ENCODE measurements at regions not wholly inside any gene's neighbourhood (a gene's known extent, or its start where the extent isn't known, plus 50 kb on each side); places are given as distances from the start of the nearest gene placed in this dataset.

GRCh38 chr9:32136700-32137339 is 247.6 kb upstream of the ACO1 start (continued):
- TF ChIP-seq, protein P1, sequence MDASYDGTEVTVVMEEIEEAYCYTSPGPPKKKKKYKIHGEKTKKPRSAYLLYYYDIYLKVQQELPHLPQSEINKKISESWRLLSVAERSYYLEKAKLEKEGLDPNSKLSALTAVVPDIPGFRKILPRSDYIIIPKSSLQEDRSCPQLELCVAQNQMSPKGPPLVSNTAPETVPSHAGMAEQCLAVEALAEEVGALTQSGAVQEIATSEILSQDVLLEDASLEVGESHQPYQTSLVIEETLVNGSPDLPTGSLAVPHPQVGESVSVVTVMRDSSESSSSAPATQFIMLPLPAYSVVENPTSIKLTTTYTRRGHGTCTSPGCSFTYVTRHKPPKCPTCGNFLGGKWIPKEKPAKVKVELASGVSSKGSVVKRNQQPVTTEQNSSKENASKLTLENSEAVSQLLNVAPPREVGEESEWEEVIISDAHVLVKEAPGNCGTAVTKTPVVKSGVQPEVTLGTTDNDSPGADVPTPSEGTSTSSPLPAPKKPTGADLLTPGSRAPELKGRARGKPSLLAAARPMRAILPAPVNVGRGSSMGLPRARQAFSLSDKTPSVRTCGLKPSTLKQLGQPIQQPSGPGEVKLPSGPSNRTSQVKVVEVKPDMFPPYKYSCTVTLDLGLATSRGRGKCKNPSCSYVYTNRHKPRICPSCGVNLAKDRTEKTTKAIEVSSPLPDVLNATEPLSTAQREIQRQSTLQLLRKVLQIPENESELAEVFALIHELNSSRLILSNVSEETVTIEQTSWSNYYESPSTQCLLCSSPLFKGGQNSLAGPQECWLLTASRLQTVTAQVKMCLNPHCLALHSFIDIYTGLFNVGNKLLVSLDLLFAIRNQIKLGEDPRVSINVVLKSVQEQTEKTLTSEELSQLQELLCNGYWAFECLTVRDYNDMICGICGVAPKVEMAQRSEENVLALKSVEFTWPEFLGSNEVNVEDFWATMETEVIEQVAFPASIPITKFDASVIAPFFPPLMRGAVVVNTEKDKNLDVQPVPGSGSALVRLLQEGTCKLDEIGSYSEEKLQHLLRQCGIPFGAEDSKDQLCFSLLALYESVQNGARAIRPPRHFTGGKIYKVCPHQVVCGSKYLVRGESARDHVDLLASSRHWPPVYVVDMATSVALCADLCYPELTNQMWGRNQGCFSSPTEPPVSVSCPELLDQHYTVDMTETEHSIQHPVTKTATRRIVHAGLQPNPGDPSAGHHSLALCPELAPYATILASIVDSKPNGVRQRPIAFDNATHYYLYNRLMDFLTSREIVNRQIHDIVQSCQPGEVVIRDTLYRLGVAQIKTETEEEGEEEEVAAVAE (CRISPR knock-in tag; IDR thresholded peaks at IDR 0.05; ENCODE audit: borderline replicate concordance), result 0 out of 2 replicates have a peak, but pooled peaks have one; percentile 25
- TF ChIP-seq, protein P2, sequence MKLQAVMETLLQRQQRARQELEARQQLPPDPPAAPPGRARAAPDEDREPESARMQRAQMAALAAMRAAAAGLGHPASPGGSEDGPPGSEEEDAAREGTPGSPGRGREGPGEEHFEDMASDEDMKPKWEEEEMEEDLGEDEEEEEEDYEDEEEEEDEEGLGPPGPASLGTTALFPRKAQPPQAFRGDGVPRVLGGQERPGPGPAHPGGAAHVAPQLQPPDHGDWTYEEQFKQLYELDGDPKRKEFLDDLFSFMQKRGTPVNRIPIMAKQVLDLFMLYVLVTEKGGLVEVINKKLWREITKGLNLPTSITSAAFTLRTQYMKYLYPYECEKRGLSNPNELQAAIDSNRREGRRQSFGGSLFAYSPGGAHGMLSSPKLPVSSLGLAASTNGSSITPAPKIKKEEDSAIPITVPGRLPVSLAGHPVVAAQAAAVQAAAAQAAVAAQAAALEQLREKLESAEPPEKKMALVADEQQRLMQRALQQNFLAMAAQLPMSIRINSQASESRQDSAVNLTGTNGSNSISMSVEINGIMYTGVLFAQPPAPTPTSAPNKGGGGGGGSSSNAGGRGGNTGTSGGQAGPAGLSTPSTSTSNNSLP (IDR thresholded peaks at IDR 0.05; ENCODE audit: low read depth, low read length), result peak; percentile 90
- TF ChIP-seq ZNF646 (CRISPR knock-in tag; IDR thresholded peaks at IDR 0.05) (0 out of 2 replicates have a peak, but pooled peaks have one; percentile 29), ELF3 (CRISPR knock-in tag; IDR thresholded peaks at IDR 0.05) (peak; percentile 82), CREBL2 (CRISPR knock-in tag; IDR thresholded peaks at IDR 0.05; ENCODE audit: borderline replicate concordance) (no peak), PHB2 (IDR thresholded peaks at IDR 0.05; ENCODE audit: partially characterized antibody) (no peak), SNAPC5 (CRISPR knock-in tag; IDR thresholded peaks at IDR 0.05; ENCODE audit: borderline replicate concordance) (no peak), KDM4B (CRISPR knock-in tag; IDR thresholded peaks at IDR 0.05) (peak; percentile 60; the same call in 1 of the 2 replicates), SAFB2 (CRISPR knock-in tag; IDR thresholded peaks at IDR 0.05; ENCODE audit: borderline replicate concordance, low read depth) (no peak), ZNF34 (CRISPR knock-in tag; IDR thresholded peaks at IDR 0.05; ENCODE audit: borderline replicate concordance) (no peak)
- TF ChIP-seq, protein P3, sequence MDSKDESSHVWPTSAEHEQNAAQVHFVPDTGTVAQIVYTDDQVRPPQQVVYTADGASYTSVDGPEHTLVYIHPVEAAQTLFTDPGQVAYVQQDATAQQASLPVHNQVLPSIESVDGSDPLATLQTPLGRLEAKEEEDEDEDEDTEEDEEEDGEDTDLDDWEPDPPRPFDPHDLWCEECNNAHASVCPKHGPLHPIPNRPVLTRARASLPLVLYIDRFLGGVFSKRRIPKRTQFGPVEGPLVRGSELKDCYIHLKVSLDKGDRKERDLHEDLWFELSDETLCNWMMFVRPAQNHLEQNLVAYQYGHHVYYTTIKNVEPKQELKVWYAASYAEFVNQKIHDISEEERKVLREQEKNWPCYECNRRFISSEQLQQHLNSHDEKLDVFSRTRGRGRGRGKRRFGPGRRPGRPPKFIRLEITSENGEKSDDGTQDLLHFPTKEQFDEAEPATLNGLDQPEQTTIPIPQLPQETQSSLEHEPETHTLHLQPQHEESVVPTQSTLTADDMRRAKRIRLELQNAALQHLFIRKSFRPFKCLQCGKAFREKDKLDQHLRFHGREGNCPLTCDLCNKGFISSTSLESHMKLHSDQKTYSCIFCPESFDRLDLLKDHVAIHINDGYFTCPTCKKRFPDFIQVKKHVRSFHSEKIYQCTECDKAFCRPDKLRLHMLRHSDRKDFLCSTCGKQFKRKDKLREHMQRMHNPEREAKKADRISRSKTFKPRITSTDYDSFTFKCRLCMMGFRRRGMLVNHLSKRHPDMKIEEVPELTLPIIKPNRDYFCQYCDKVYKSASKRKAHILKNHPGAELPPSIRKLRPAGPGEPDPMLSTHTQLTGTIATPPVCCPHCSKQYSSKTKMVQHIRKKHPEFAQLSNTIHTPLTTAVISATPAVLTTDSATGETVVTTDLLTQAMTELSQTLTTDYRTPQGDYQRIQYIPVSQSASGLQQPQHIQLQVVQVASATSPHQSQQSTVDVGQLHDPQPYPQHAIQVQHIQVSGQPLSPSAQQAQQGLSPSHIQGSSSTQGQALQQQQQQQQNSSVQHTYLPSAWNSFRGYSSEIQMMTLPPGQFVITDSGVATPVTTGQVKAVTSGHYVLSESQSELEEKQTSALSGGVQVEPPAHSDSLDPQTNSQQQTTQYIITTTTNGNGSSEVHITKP (CRISPR knock-in tag; IDR thresholded peaks at IDR 0.05; ENCODE audit: low read depth), result peak; percentile 58; the same call in 1 of the 2 replicates
